ENCODE measurements at regions not wholly inside any gene's neighbourhood (a gene's known extent, or its start where the extent isn't known, plus 50 kb on each side); places are given as distances from the start of the nearest gene placed in this dataset.

GRCh38 chr12:34214011-34214410, 191.7 kb downstream of the ALG10 start:
- TF ChIP-seq CTCF (IDR thresholded peaks at IDR 0.05) (no peak), POLR2A (IDR thresholded peaks at IDR 0.05) (no peak)
